ENCODE measurements at regions not wholly inside any gene's neighbourhood (a gene's known extent, or its start where the extent isn't known, plus 50 kb on each side); places are given as distances from the start of the nearest gene placed in this dataset.

- TF ChIP-seq EP300 (conservative IDR thresholded peaks at IDR 0.05; ENCODE audit: poor library complexity, severe bottlenecking): no peak
- no peak for TF ChIP-seq REST (IDR thresholded peaks at IDR 0.05; ENCODE audit: borderline replicate concordance)
- TF ChIP-seq CTCF (IDR thresholded peaks at IDR 0.05; ENCODE audit: poor library complexity, severe bottlenecking): no peak
Observed at GRCh38 chr12:24584032-24584675, 364.7 kb downstream of the BCAT1 start.
